CD4-positive, alpha-beta T cell (primary cell): ENCODE measurements at regions not wholly inside any gene's neighbourhood (a gene's known extent, or its start where the extent isn't known, plus 50 kb on each side); places are given as distances from the start of the nearest gene placed in this dataset.

Experiments used
- ATAC-seq: fragments of 200-7000 bp; cut with Tn5 transposase; one replicate; pipeline ENCODE4 v1.10.0; 2022; ENCODE audit warnings: mild to moderate bottlenecking; ENCODE audit not compliant: poor library complexity
- CTCF ChIA-PET: fragments of 350-600 bp; sonication (Branson Sonifier 250); formaldehyde crosslinking; loops from one replicate; lab custom pipeline; 2021; ENCODE audit warnings: antibody characterized with exemption, inconsistent platforms; lab: Charles Lee
- POLR2A ChIA-PET: fragments of 350-600 bp; sonication (Branson Sonifier 250); formaldehyde crosslinking; loops from one replicate; lab custom pipeline; 2021; ENCODE audit warnings: antibody characterized with exemption, inconsistent platforms; lab: Charles Lee
- DNase-seq, 14 experiments: peaks; one replicate each; pipeline ENCODE4 v3.0.0-alpha.2; 2013 to 2020; ENCODE audit warnings: mixed read lengths in 2 of 14
- H3K27ac ChIP-seq, 2 donors: one replicate each; pipeline versions ENCODE4 v1.5.1 to v1.7.0; 2013; ENCODE audit warnings: low read length in 2 of 2, low read depth in 1 of 2, mild to moderate bottlenecking in 1 of 2
- H3K27me3 ChIP-seq, 2 experiments: 1 replicate in 1 of 2; 2 replicates in 1 of 2; pipeline versions ENCODE4 v1.6.1 to v1.7.0; 2013; ENCODE audit warnings: low read length in 2 of 2, control low read depth in 1 of 2, mild to moderate bottlenecking in 1 of 2, moderate library complexity in 1 of 2; ENCODE audit not compliant: insufficient read depth in 2 of 2, control insufficient read depth in 1 of 2
- H3K36me3 ChIP-seq: one replicate; pipeline ENCODE4 v1.6.1; 2013; ENCODE audit warnings: low read length, control low read depth; ENCODE audit not compliant: insufficient read depth
- H3K4me1 ChIP-seq: one replicate; pipeline ENCODE4 v1.6.1; 2013; ENCODE audit warnings: low read length, control low read depth; ENCODE audit not compliant: insufficient read depth
- H3K4me3 ChIP-seq: one replicate; pipeline ENCODE4 v1.5.1; 2013; ENCODE audit warnings: mild to moderate bottlenecking, low read length, moderate library complexity
- H3K9me3 ChIP-seq, 2 experiments: 1 replicate in 1 of 2; 2 replicates in 1 of 2; pipeline versions ENCODE4 v1.6.1 to v1.7.0; 2013; ENCODE audit warnings: low read length in 2 of 2, mild to moderate bottlenecking in 2 of 2, control low read depth in 1 of 2, moderate library complexity in 1 of 2; ENCODE audit not compliant: control insufficient read depth in 1 of 2, insufficient read depth in 1 of 2
- H3K27ac Mint-ChIP-seq: one replicate; pipeline ENCODE4 v1.8.0; 2020; ENCODE audit warnings: mixed read lengths
- H3K27me3 Mint-ChIP-seq: one replicate; pipeline ENCODE4 v1.8.0; 2021; ENCODE audit warnings: mixed read lengths
- H3K36me3 Mint-ChIP-seq: one replicate; pipeline ENCODE4 v1.8.0; 2021; ENCODE audit warnings: low read depth, mixed read lengths
- H3K4me1 Mint-ChIP-seq: one replicate; pipeline ENCODE4 v1.8.0; 2021; ENCODE audit warnings: low read depth, mixed read lengths
- H3K4me3 Mint-ChIP-seq: one replicate; pipeline ENCODE4 v1.8.0; 2020; ENCODE audit warnings: mild to moderate bottlenecking, mixed read lengths
- H3K9me3 Mint-ChIP-seq: one replicate; pipeline ENCODE4 v1.8.0; 2020; ENCODE audit warnings: mixed read lengths
- intact Hi-C, 2 experiments: fragments of 100-400 bp; cut with DNase I in 1 of 2; cut with micrococcal nuclease in 1 of 2; formaldehyde crosslinking; loops; one replicate each; pipeline versions ENCODE4 v1.15.1 to v1.9.0; 2023 to 2025; cut with DNase I, micrococcal nuclease
- TF ChIP-seq, protein P1 (sequence below): fragments of 200-600 bp; IDR thresholded peaks from one replicate; pipeline ENCODE4 v1.8.0; 2022; ENCODE audit warnings: antibody characterized with exemption, mild to moderate bottlenecking

DNA sequence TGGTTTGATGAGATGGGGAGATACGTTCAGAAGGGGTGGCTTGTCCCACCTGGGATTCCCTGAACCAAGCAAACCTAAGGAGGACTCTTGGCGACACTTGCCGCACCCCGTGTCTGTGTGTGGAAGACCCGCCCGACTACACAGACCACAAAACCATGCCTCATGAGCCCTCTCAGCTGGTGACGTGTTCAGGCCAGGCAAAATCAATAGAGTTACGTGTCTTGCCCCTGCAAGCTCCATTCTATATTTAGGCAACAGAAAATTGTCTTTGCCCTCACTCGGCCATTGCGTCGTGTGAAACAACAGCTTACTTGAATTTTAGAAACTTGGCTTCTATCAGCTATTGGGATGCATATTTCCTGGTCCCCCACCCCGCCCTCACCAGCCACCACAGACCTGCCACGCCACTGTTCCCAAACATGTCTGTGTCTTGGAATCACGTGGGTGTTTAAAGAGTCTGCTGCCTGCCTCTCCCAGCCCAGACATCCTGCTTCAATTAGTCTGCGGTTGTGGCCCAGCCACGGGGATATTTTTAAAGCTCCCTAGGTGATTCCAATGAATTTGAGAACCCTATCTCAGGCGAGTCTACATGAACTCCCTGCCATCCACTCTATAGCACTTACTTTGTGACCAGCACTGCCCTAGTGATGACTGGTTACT is 279.2 kb upstream of the EXOC2 start:
- no peak overlapping the region for H3K4me3 ChIP-seq
- CTCF ChIA-PET = no interaction called here
- H3K27ac ChIP-seq = no peak overlapping the region
- intact Hi-C loops = no loop called here
- POLR2A ChIA-PET = no interaction called here
- no peak for ATAC-seq
- no peaks in the 10 kb centered on the region for H3K36me3 Mint-ChIP-seq
- H3K4me3 Mint-ChIP-seq = no peak overlapping the region
- H3K4me1 ChIP-seq = no peaks in the 10 kb centered on the region
- DNase-seq = no peak
- no peak overlapping the region for H3K27ac Mint-ChIP-seq
- no peaks in the 10 kb centered on the region for H3K36me3 ChIP-seq
- H3K9me3 Mint-ChIP-seq = peaks cover 8% of the 10 kb centered on the region
- peaks cover 0 to 5% of the 10 kb centered on the region in 2 experiments for H3K27me3 ChIP-seq
- H3K4me1 Mint-ChIP-seq = no peaks in the 10 kb centered on the region
- H3K27me3 Mint-ChIP-seq = peaks cover 8% of the 10 kb centered on the region
- H3K9me3 ChIP-seq = peaks cover 4 to 9% of the 10 kb centered on the region in 2 experiments
- TF ChIP-seq, protein P1, sequence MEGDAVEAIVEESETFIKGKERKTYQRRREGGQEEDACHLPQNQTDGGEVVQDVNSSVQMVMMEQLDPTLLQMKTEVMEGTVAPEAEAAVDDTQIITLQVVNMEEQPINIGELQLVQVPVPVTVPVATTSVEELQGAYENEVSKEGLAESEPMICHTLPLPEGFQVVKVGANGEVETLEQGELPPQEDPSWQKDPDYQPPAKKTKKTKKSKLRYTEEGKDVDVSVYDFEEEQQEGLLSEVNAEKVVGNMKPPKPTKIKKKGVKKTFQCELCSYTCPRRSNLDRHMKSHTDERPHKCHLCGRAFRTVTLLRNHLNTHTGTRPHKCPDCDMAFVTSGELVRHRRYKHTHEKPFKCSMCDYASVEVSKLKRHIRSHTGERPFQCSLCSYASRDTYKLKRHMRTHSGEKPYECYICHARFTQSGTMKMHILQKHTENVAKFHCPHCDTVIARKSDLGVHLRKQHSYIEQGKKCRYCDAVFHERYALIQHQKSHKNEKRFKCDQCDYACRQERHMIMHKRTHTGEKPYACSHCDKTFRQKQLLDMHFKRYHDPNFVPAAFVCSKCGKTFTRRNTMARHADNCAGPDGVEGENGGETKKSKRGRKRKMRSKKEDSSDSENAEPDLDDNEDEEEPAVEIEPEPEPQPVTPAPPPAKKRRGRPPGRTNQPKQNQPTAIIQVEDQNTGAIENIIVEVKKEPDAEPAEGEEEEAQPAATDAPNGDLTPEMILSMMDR = no peak

DNA sequence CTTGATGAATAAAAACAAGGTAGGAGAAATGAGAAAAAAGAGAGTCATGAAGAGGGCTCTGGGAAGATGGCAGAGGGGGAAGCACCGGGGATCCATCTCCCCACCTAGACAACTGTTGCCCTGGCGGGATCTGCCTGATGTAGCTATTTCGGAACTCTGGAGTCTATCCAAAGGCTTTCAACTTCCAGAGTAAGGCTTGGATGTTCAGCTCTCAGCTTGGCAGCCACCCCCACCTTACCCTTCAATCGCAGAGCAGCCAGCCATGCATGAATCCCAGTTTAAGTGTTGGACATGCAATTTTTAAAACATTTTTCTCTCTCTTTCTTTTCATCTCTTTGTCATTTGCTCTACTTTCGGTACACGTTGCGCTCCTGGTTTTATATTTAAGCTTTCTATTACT is 275.9 kb upstream of the EXOC2 start:
- H3K27me3 ChIP-seq = peaks cover 0 to 5% of the 10 kb centered on the region in 2 experiments
- ChIA-PET POLR2A (no interaction called here), CTCF (interaction anchor here (1.4 kb wide), 1 partner anchor 16 kb away, joined by 3 read pairs; no protein-coding TSS in a partner anchor)
- peaks cover 0 to 4% of the 10 kb centered on the region in 2 experiments for H3K9me3 ChIP-seq
- no peak overlapping the region for H3K27ac Mint-ChIP-seq
- H3K4me3 ChIP-seq = no peak overlapping the region
- no peak for DNase-seq
- H3K36me3 Mint-ChIP-seq = no peaks in the 10 kb centered on the region
- peaks cover 23% of the 10 kb centered on the region for H3K27me3 Mint-ChIP-seq
- H3K27ac ChIP-seq = no peak overlapping the region
- TF ChIP-seq, protein P1 = no peak
- H3K4me3 Mint-ChIP-seq = no peak overlapping the region
- intact Hi-C loops = no loop called here
- H3K4me1 ChIP-seq = no peaks in the 10 kb centered on the region
- no peaks in the 10 kb centered on the region for H3K4me1 Mint-ChIP-seq
- no peaks in the 10 kb centered on the region for H3K9me3 Mint-ChIP-seq
- H3K36me3 ChIP-seq = no peaks in the 10 kb centered on the region
- no peak for ATAC-seq

DNA sequence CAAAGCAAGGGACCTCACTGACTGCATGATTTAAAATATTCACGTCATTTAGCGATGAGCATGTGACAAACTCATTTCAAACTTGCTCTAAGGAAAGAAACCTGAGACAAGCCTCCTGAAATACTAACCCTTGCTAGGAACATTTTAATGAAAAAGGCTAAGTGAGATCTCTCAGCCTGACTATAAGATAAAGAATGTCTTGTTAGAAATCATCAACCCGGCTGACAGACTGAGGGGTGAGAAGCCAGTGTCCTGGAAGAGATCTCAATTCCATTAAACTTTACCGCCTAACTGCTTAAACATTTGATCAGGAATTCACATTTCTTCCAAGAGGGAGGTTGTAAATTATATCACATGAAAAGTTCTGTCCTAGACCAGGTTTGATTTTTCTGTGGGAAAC is 274.8 kb upstream of the EXOC2 start:
- H3K4me1 Mint-ChIP-seq = no peaks in the 10 kb centered on the region
- Histone ChIP-seq H3K4me1 (no peaks in the 10 kb centered on the region), H3K36me3 (no peaks in the 10 kb centered on the region), H3K4me3 (no peak overlapping the region), H3K27ac (no peak overlapping the region), H3K9me3 (peaks cover 0 to 4% of the 10 kb centered on the region in 2 experiments), H3K27me3 (peaks cover 0 to 2% of the 10 kb centered on the region in 2 experiments)
- DNase-seq (no peak), ATAC-seq (no peak)
- H3K36me3 Mint-ChIP-seq = no peaks in the 10 kb centered on the region
- H3K9me3 Mint-ChIP-seq = no peaks in the 10 kb centered on the region
- ChIA-PET POLR2A (no interaction called here), CTCF (no interaction called here)
- TF ChIP-seq, protein P1 = no peak
- no peak overlapping the region for H3K4me3 Mint-ChIP-seq
- H3K27me3 Mint-ChIP-seq = peaks cover 27% of the 10 kb centered on the region
- intact Hi-C loops = no loop called here
- H3K27ac Mint-ChIP-seq = no peak overlapping the region
